GM12872 (cell line): ENCODE measurements at regions not wholly inside any gene's neighbourhood (a gene's known extent, or its start where the extent isn't known, plus 50 kb on each side); places are given as distances from the start of the nearest gene placed in this dataset.

ENCODE experiments used
- TF ChIP-seq, protein P1 (sequence below): IDR thresholded peaks from 3 replicates; pipeline ENCODE4 v1.5.1; 2011; ENCODE audit warnings: low read depth, mild to moderate bottlenecking, low read length, moderate library complexity; ENCODE audit not compliant: insufficient read depth

- TF ChIP-seq, protein P1, sequence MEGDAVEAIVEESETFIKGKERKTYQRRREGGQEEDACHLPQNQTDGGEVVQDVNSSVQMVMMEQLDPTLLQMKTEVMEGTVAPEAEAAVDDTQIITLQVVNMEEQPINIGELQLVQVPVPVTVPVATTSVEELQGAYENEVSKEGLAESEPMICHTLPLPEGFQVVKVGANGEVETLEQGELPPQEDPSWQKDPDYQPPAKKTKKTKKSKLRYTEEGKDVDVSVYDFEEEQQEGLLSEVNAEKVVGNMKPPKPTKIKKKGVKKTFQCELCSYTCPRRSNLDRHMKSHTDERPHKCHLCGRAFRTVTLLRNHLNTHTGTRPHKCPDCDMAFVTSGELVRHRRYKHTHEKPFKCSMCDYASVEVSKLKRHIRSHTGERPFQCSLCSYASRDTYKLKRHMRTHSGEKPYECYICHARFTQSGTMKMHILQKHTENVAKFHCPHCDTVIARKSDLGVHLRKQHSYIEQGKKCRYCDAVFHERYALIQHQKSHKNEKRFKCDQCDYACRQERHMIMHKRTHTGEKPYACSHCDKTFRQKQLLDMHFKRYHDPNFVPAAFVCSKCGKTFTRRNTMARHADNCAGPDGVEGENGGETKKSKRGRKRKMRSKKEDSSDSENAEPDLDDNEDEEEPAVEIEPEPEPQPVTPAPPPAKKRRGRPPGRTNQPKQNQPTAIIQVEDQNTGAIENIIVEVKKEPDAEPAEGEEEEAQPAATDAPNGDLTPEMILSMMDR = no peak
Measured at GRCh38 chr1:184875218-184875617, 99.1 kb downstream of the NIBAN1 start.

- TF ChIP-seq, protein P1 = no peak
Measured at GRCh38 chr1:184870319-184870718, 104.0 kb downstream of the NIBAN1 start.

DNA sequence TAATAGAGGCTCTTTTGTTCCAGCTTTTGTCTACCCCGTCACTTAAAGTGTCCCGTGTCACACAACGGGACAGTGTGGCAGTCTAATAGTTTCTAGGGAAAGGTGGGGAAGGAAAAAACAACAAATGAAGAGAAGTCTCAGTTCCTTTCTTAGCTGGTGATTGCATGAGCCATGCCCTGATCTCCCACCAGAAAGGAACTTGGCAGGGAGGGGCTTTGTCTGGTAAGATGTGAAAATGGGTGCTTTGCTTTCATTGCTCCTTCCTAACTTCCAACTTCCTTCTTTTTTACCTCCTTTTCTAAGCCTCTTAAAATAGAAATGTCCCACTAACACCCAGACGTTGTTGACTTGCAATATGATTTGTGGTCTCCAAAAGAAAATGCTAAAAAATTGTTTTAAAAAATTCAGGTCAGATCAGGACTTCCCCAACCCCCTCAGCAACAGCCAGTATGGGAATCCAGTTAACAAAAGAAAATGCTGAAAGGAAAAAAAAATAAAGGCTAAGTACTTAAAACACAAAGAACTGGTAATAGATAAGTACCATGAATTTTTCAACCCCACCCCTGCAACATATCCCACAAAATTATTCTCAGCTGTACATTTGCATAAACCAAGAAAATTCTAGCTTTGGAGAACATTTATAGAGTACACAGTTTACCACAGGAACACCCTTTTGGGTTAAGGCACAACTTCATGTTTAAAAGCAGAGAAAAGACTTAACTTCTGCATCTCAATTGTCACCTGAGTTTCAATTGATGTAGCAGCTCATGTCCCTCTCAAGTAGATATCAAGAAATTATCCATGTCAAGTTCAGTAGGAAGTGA lies 106.2 kb downstream of the NIBAN1 start:
- TF ChIP-seq, protein P1 = no peak

GRCh38 chr1:184866991-184867788 lies 107.1 kb downstream of the NIBAN1 start:
- TF ChIP-seq, protein P1 = no peak

DNA sequence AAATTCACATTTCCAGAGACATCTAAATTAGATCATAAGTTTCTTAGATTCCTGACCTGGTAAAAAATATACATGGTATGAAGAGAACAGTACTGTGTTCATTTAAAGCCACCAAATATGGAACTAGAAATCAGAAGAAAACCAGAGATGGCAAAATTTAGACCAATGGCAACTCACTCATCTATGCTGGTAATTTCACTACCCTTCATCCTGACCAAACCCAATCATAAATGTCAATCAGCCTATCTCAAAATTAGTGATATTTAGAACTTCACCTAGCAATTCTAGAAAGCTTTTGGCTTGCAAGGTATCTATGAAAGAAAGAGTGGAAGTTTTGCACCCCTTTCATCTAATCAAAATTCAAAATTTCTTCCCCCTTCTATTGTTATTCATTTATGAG lies 107.7 kb downstream of the NIBAN1 start:
- TF ChIP-seq, protein P1 = no peak

GRCh38 chr1:184865831-184866230 lies 108.5 kb downstream of the NIBAN1 start:
- TF ChIP-seq, protein P1 = no peak

DNA sequence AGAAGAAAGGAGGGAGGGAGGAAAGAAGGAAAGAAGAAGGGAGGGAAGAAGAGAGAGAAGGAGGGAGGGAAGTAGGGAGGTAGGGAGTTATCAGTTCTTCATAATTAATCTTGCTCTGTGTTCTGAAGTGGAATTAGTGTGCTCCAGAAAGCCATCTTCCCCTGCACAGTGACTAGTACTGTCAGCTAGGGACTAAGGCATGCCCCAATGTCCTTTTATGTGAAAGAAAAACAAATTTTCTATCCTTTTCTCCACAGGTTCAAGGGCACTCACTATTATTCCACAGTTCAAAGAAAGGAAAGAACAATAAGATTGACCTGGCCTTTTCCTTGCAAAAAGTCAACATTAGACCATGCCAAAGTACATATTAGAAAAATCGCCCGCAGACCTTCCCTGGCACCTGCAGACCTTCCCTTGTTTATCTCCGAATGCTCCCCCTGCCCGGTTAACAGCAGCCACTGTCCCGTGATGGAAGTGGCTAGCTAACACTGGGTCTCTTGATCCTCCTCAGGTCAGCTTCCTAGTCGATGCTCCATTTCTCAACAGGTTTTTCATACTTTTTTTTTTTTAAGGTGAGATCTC lies 107.2 kb upstream of the EDEM3 start:
- TF ChIP-seq, protein P1 = no peak
